Activated CD4-positive, alpha-beta T cell treated with anti-CD3 and anti-CD28 coated beads for 36 hours (primary cell): ENCODE measurements at regions not wholly inside any gene's neighbourhood (a gene's known extent, or its start where the extent isn't known, plus 50 kb on each side); places are given as distances from the start of the nearest gene placed in this dataset.
"Not testable (repeated sequence)": the region's sequence is repeated elsewhere in the genome, so short reads cannot be mapped to it uniquely, and the experiment has no call there.

ENCODE experiments used
- ATAC-seq: fragments of 200-7000 bp; cut with Tn5 transposase; one replicate; pipeline ENCODE4 v1.10.0; 2021; ENCODE audit warnings: mild to moderate bottlenecking, moderate library complexity
- CTCF ChIA-PET: fragments of 350-600 bp; sonication (Branson Sonifier 250); formaldehyde crosslinking; loops from one replicate; lab custom pipeline; 2021; ENCODE audit warnings: antibody characterized with exemption; lab: Charles Lee
- POLR2A ChIA-PET: fragments of 350-600 bp; sonication (Branson Sonifier 250); formaldehyde crosslinking; loops from one replicate; lab custom pipeline; 2021; ENCODE audit warnings: antibody characterized with exemption, inconsistent platforms; lab: Charles Lee
- DNase-seq: peaks from one replicate; pipeline ENCODE4 v3.0.0-alpha.2; 2020
- H3K27ac Mint-ChIP-seq: one replicate; pipeline ENCODE4 v1.8.0; 2021; ENCODE audit warnings: mixed read lengths
- H3K27me3 Mint-ChIP-seq: one replicate; pipeline ENCODE4 v1.8.0; 2021; ENCODE audit warnings: mixed read lengths
- H3K36me3 Mint-ChIP-seq: one replicate; pipeline ENCODE4 v1.8.0; 2021; ENCODE audit warnings: low read depth, mixed read lengths
- H3K4me1 Mint-ChIP-seq: one replicate; pipeline ENCODE4 v1.8.0; 2021; ENCODE audit warnings: mixed read lengths
- H3K4me3 Mint-ChIP-seq: one replicate; pipeline ENCODE4 v1.8.0; 2021; ENCODE audit warnings: mild to moderate bottlenecking, moderate library complexity, mixed read lengths
- H3K9me3 Mint-ChIP-seq: one replicate; pipeline ENCODE4 v1.8.0; 2021; ENCODE audit warnings: low read depth, mixed read lengths
- intact Hi-C, 2 experiments: fragments of 100-400 bp; cut with DNase I in 1 of 2; cut with micrococcal nuclease in 1 of 2; formaldehyde crosslinking; loops; one replicate each; pipeline versions ENCODE4 v1.14.2 to v1.15.1; 2022 to 2024; cut with DNase I, micrococcal nuclease

DNA sequence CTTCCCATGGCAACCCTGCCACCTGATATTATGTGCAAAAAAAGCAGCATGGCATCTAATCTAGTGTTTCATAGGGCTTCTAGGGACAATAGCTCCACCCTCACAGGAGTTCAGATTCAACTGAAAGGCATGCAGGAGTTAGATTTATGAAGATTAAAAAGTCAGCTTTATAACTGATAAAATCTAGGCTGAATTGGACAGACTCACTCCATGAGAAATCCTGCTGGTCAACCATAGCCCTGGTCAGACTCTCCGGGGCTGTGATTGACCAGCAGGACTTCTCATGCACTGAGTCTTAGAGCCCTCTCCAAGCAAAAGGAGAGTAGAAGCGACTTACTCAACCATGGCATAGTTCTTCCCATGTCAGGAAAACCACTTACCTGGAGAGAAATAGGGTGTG is 345.4 kb downstream of the NEBL start:
- POLR2A ChIA-PET: no interaction called here
- H3K36me3 Mint-ChIP-seq: no peaks in the 10 kb centered on the region
- no peaks in the 10 kb centered on the region for H3K27me3 Mint-ChIP-seq
- H3K27ac Mint-ChIP-seq: no peak overlapping the region
- ATAC-seq: no peak
- no peak overlapping the region for H3K4me3 Mint-ChIP-seq
- intact Hi-C loops: no loop called here
- CTCF ChIA-PET: no interaction called here
- DNase-seq: no peak
- H3K4me1 Mint-ChIP-seq: no peaks in the 10 kb centered on the region
- H3K9me3 Mint-ChIP-seq: peaks cover 4% of the 10 kb centered on the region

DNA sequence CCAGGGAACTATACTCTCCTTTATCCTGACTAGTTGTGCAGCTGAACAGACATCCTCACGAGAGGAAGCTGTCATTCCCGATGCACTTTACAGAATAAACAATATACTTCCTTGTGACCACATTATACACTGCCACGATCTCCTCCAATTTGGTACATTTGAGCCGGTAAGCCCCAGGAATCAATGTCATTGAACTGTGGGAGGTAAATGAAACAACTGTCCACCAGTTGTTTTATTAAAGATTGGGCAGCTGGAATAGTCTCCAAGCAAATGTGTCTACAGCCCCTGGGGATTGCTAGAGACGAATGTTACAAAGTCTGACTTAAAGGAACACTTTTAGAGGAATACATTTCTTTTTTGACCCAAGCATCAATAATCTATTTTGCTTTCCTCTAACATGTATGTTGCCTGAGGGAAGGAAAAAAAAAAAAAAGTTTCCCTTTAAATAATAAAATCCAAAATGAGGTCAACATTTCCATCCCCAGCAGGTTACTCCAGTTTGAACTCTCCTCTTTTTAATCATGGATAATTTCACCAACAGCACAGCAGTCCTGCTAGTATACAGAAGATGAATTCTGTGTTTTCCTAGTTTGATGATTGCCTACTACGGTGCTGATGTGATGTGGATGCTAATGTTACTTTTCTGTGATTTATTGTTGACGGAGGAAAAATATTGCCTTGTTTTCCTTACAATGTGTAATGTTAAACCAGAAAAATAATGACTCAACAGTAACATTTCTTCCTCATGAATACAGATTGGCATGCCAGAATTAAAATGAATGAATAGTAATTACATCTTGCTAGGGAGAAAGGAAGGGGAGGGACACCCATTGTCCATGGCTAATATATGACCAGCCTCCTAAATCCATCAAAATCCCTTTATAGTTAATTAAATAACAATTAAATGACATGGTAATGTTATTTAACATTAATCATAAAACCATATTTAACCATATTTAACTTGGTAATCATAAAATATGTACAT is 360.9 kb downstream of the NEBL start:
- ChIA-PET POLR2A (no interaction called here), CTCF (no interaction called here)
- H3K9me3 Mint-ChIP-seq: peaks cover 8% of the 10 kb centered on the region
- H3K36me3 Mint-ChIP-seq: no peaks in the 10 kb centered on the region
- intact Hi-C loops: no loop called here
- no peak for DNase-seq
- H3K4me1 Mint-ChIP-seq: no peaks in the 10 kb centered on the region
- no peaks in the 10 kb centered on the region for H3K27me3 Mint-ChIP-seq
- H3K27ac Mint-ChIP-seq: no peak overlapping the region
- ATAC-seq: no peak
- H3K4me3 Mint-ChIP-seq: no peak overlapping the region

- CTCF ChIA-PET, H3K27ac Mint-ChIP-seq, H3K36me3 Mint-ChIP-seq, POLR2A ChIA-PET, intact Hi-C loops, H3K4me3 Mint-ChIP-seq, H3K27me3 Mint-ChIP-seq, DNase-seq, H3K4me1 Mint-ChIP-seq, ATAC-seq: not testable (repeated sequence)
- H3K9me3 Mint-ChIP-seq: peaks cover 14% of the 10 kb centered on the region
These were observed 365.7 kb downstream of the NEBL start for GRCh38 chr10:20531241-20531883.

DNA sequence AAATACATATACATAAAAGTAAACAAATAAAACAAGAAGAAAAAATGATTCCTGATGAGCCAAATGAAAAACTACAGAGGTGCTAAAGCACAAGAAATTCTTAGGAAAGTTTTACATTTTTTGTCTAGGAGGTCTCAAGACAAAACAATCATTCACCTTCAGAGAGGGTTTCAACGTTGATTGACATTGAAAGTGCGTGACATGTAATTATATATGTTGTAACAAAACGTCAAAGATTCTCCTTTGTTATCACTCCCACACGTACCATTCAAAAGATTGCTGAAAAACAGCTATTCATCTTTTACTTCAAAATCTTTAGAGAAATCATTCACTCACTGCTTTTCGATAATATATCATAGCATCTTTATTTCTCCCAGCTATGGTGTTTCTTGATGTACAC is 375.9 kb downstream of the NEBL start:
- H3K27me3 Mint-ChIP-seq: no peaks in the 10 kb centered on the region
- POLR2A ChIA-PET: no interaction called here
- intact Hi-C loops: no loop called here

DNA sequence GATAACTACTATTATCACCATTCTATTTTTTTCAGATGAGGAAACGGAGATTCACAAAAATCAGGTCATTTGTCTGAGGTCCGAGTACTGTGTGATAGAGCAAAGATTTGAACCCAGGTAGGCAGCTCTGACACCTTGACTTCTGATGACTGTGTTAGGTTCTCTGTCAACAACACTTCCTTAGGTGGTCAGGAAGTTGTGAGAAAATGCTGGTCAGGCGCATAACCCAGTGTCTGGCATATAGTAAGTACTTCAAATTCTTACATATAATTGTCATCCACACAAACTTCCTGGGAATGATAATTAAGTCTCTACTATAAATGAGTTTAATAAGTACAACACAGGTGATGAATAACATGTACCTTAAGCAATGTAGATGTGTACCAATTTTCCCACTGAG is 381.5 kb downstream of the NEBL start:
- no peaks in the 10 kb centered on the region for H3K4me1 Mint-ChIP-seq
- CTCF ChIA-PET: no interaction called here

More for the DNA sequence above, 375.9 kb downstream of the NEBL start:
- H3K36me3 Mint-ChIP-seq: no peaks in the 10 kb centered on the region
- H3K9me3 Mint-ChIP-seq: peaks cover 8% of the 10 kb centered on the region
- CTCF ChIA-PET: no interaction called here
- DNase-seq (no peak), ATAC-seq (no peak)
- no peak overlapping the region for H3K4me3 Mint-ChIP-seq
- H3K27ac Mint-ChIP-seq: no peak overlapping the region
- H3K4me1 Mint-ChIP-seq: no peaks in the 10 kb centered on the region

GRCh38 chr10:20512631-20513030 is 384.5 kb downstream of the NEBL start:
- DNase-seq: no peak
- no peak overlapping the region for H3K4me3 Mint-ChIP-seq
- no peaks in the 10 kb centered on the region for H3K9me3 Mint-ChIP-seq
- H3K4me1 Mint-ChIP-seq: no peaks in the 10 kb centered on the region
- H3K27me3 Mint-ChIP-seq: no peaks in the 10 kb centered on the region
- intact Hi-C loops: no loop called here
- no peak for ATAC-seq
- H3K27ac Mint-ChIP-seq: no peak overlapping the region
- ChIA-PET CTCF (no interaction called here), POLR2A (no interaction called here)
- no peaks in the 10 kb centered on the region for H3K36me3 Mint-ChIP-seq

More for the DNA sequence above, 381.5 kb downstream of the NEBL start:
- H3K9me3 Mint-ChIP-seq: no peaks in the 10 kb centered on the region
- no peak overlapping the region for H3K4me3 Mint-ChIP-seq
- no peaks in the 10 kb centered on the region for H3K27me3 Mint-ChIP-seq
- no peak for ATAC-seq
- POLR2A ChIA-PET: no interaction called here
- intact Hi-C loops: no loop called here
- no peak overlapping the region for H3K27ac Mint-ChIP-seq
- no peaks in the 10 kb centered on the region for H3K36me3 Mint-ChIP-seq
- no peak for DNase-seq

- CTCF ChIA-PET: no interaction called here
- ATAC-seq (no peak), DNase-seq (no peak)
- POLR2A ChIA-PET: no interaction called here
- Mint-ChIP-seq H3K27me3 (no peaks in the 10 kb centered on the region), H3K36me3 (no peaks in the 10 kb centered on the region), H3K4me1 (no peaks in the 10 kb centered on the region), H3K4me3 (no peak overlapping the region), H3K9me3 (no peaks in the 10 kb centered on the region), H3K27ac (no peak overlapping the region)
- intact Hi-C loops: no loop called here
These were observed 388.2 kb downstream of the NEBL start for GRCh38 chr10:20508921-20509320.

DNA sequence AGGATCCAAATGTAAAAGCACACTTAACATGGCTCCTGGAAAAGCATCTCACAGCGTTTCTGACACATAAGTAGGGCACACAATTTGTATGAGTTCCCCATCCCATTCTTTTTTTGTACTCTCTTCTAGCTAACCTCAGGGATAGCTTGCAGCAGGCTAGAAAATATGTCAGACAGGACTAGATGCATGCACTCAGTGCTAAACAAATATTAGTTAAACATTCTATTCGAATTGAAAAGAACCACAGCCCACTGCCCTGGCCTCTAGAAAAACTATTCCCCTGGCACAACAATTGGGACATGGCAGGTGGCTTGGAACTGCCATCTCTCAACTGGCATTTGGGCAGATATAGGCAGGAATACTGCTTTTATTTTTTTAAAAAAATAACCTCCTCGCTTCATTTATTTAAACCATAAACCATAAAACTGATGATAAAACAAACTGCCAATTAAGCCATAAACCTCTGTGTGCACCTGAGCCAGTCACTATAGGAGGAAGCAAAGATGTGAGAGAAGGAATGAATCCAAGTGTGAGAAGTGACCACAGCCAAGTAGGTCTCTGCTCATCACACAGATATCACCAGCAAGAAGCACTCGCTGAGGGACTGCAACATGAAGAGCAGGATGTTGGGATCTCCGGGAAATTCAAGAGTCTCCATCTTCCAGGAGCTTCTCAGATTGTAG is 394.1 kb downstream of the NEBL start:
- Mint-ChIP-seq H3K27ac (no peak overlapping the region), H3K4me1 (no peaks in the 10 kb centered on the region), H3K27me3 (peaks cover 2% of the 10 kb centered on the region), H3K4me3 (no peak overlapping the region), H3K36me3 (no peaks in the 10 kb centered on the region), H3K9me3 (peaks cover 7% of the 10 kb centered on the region)
- ChIA-PET POLR2A (no interaction called here), CTCF (no interaction called here)
- no peak for DNase-seq
- intact Hi-C loops: no loop called here
- ATAC-seq: no peak

DNA sequence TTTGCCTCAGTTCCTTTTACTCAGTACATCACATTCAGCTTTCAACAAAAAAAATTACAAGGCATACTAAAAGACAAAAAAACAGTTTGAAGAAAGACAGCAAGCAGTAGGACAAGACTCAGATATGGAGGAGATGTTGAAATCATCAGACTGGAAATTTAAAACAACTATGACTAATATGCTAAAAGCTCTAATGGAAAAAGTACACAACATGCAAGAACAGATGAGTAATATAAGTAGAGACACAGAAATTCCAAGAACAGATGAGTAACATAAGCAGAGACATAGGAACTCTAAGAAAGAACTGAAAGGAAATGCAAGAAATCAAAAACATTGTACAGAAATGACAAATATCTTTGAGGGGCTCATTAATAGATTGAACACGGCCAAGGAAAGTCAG is 402.6 kb downstream of the NEBL start:
- Mint-ChIP-seq H3K27ac (no peak overlapping the region), H3K9me3 (peaks cover 19% of the 10 kb centered on the region), H3K36me3 (no peaks in the 10 kb centered on the region), H3K4me1 (peaks cover 2% of the 10 kb centered on the region), H3K27me3 (no peaks in the 10 kb centered on the region), H3K4me3 (no peak overlapping the region)
- ChIA-PET CTCF (no interaction called here), POLR2A (no interaction called here)
- DNase-seq (no peak), ATAC-seq (no peak)
- intact Hi-C loops: no loop called here

- H3K4me1 Mint-ChIP-seq: peaks cover 2% of the 10 kb centered on the region
- ChIA-PET CTCF (no interaction called here), POLR2A (no interaction called here)
- peaks cover 15% of the 10 kb centered on the region for H3K9me3 Mint-ChIP-seq
- H3K27ac Mint-ChIP-seq: no peak overlapping the region
- DNase-seq (no peak), ATAC-seq (no peak)
- no peaks in the 10 kb centered on the region for H3K36me3 Mint-ChIP-seq
- no peaks in the 10 kb centered on the region for H3K27me3 Mint-ChIP-seq
- intact Hi-C loops: no loop called here
- H3K4me3 Mint-ChIP-seq: no peak overlapping the region
These were observed 404.7 kb downstream of the NEBL start for GRCh38 chr10:20492447-20492846.

GRCh38 chr10:20489961-20490360 is 407.1 kb downstream of the NEBL start:
- Mint-ChIP-seq H3K9me3 (peaks cover 15% of the 10 kb centered on the region), H3K36me3 (no peaks in the 10 kb centered on the region), H3K27ac (no peak overlapping the region), H3K4me3 (no peak overlapping the region), H3K4me1 (peaks cover 2% of the 10 kb centered on the region), H3K27me3 (no peaks in the 10 kb centered on the region)
- ATAC-seq (no peak), DNase-seq (no peak)
- CTCF ChIA-PET: no interaction called here
- intact Hi-C loops: no loop called here
- POLR2A ChIA-PET: no interaction called here
